RWPE2 (cell line): ENCODE measurements at regions not wholly inside any gene's neighbourhood (a gene's known extent, or its start where the extent isn't known, plus 50 kb on each side); places are given as distances from the start of the nearest gene placed in this dataset.

Source experiments
- ATAC-seq: fragments of 200-7000 bp; cut with Tn5 transposase; 3 replicates; pipeline ENCODE4 v1.9.1; 2021; ENCODE audit warnings: low read depth
- DNase-seq: peaks from one replicate; pipeline ENCODE4 v3.0.0-alpha.2; 2020; ENCODE audit warnings: low spot score
- H3K27ac ChIP-seq: fragments of 450-650 bp; 2 replicates; pipeline ENCODE4 v1.5.1; 2017; ENCODE audit warnings: mild to moderate bottlenecking; ENCODE audit not compliant: poor library complexity, severe bottlenecking
- H3K27me3 ChIP-seq: fragments of 250-450 bp; sonication (Bioruptor Pico); 2 replicates; pipeline ENCODE4 v1.5.1; 2021; ENCODE audit warnings: mild to moderate bottlenecking, moderate library complexity; ENCODE audit not compliant: insufficient read depth, poor library complexity, severe bottlenecking
- H3K36me3 ChIP-seq: fragments of 250-450 bp; sonication (Bioruptor Pico); 2 replicates; pipeline ENCODE4 v1.5.1; 2020; ENCODE audit warnings: low read depth, mild to moderate bottlenecking, moderate library complexity
- H3K4me1 ChIP-seq: fragments of 250-450 bp; sonication (Bioruptor Pico); 2 replicates; pipeline ENCODE4 v1.5.1; 2021; ENCODE audit warnings: mild to moderate bottlenecking, moderate library complexity; ENCODE audit not compliant: insufficient read depth, poor library complexity, severe bottlenecking
- H3K4me3 ChIP-seq: fragments of 250-450 bp; sonication (Bioruptor Pico); 2 replicates; pipeline ENCODE4 v1.5.1; 2021; ENCODE audit warnings: mild to moderate bottlenecking, moderate library complexity; ENCODE audit not compliant: severe bottlenecking
- H3K9me3 ChIP-seq: fragments of 250-450 bp; sonication (Bioruptor Pico); 2 replicates; pipeline ENCODE4 v1.5.1; 2021; ENCODE audit warnings: mild to moderate bottlenecking, moderate library complexity; ENCODE audit not compliant: severe bottlenecking
- CTCF ChIP-seq: fragments of 450-650 bp; IDR thresholded peaks from one replicate; pipeline ENCODE4 v1.5.1; 2017; ENCODE audit warnings: mild to moderate bottlenecking, moderate library complexity; ENCODE audit not compliant: poor library complexity, severe bottlenecking

- no peaks in the 10 kb centered on the region for H3K36me3 ChIP-seq
- H3K4me1 ChIP-seq = no peaks in the 10 kb centered on the region
- H3K4me3 ChIP-seq = no peak overlapping the region
- no peak for ATAC-seq
- TF ChIP-seq CTCF = no peak
- peaks cover 5% of the 10 kb centered on the region for H3K27me3 ChIP-seq
- H3K27ac ChIP-seq = no peak overlapping the region
- DNase-seq = no peak
- H3K9me3 ChIP-seq = no peaks in the 10 kb centered on the region
These were observed 71.3 kb upstream of the TEX51 start for GRCh38 chr2:126827371-126827770.

- no peak for TF ChIP-seq CTCF
- no peak for DNase-seq
- Histone ChIP-seq H3K36me3 (no peaks in the 10 kb centered on the region), H3K27me3 (peaks cover 5% of the 10 kb centered on the region), H3K27ac (no peak overlapping the region), H3K9me3 (no peaks in the 10 kb centered on the region), H3K4me1 (no peaks in the 10 kb centered on the region), H3K4me3 (no peak overlapping the region)
- ATAC-seq = no peak
These were observed 70.6 kb upstream of the TEX51 start for GRCh38 chr2:126828051-126828450.

- no peaks in the 10 kb centered on the region for H3K4me1 ChIP-seq
- no peak for TF ChIP-seq CTCF
- ATAC-seq (no peak), DNase-seq (no peak)
- no peak overlapping the region for H3K27ac ChIP-seq
- H3K36me3 ChIP-seq = no peaks in the 10 kb centered on the region
- H3K4me3 ChIP-seq = no peak overlapping the region
- H3K9me3 ChIP-seq = no peaks in the 10 kb centered on the region
- H3K27me3 ChIP-seq = peaks cover 5% of the 10 kb centered on the region
These were observed 70.2 kb upstream of the TEX51 start for GRCh38 chr2:126828491-126828890.

GRCh38 chr2:126831234-126832005, 67.3 kb upstream of the TEX51 start:
- TF ChIP-seq CTCF = no peak

GRCh38 chr2:126832014-126832413, 66.7 kb upstream of the TEX51 start:
- no peak overlapping the region for H3K27ac ChIP-seq
- no peaks in the 10 kb centered on the region for H3K36me3 ChIP-seq
- no peak overlapping the region for H3K4me3 ChIP-seq
- DNase-seq (no peak), ATAC-seq (no peak)
- no peaks in the 10 kb centered on the region for H3K9me3 ChIP-seq
- peaks cover 5% of the 10 kb centered on the region for H3K27me3 ChIP-seq
- no peak for TF ChIP-seq CTCF
- H3K4me1 ChIP-seq = no peaks in the 10 kb centered on the region

More at GRCh38 chr2:126831234-126832005, 67.3 kb upstream of the TEX51 start:
- Histone ChIP-seq H3K27me3 (peaks cover 5% of the 10 kb centered on the region), H3K9me3 (no peaks in the 10 kb centered on the region), H3K4me1 (no peaks in the 10 kb centered on the region), H3K4me3 (no peak overlapping the region), H3K36me3 (no peaks in the 10 kb centered on the region), H3K27ac (no peak overlapping the region)
- no peak for DNase-seq
- ATAC-seq = no peak
